SK-N-SH (cell line): ENCODE measurements at regions not wholly inside any gene's neighbourhood (a gene's known extent, or its start where the extent isn't known, plus 50 kb on each side); places are given as distances from the start of the nearest gene placed in this dataset.

Source experiments
- CTCF ChIA-PET: fragments of 300-600, 350-600 bp; formaldehyde crosslinking; extraction: SDS; loops from one replicate; lab custom pipeline; 2021; lab: Yijun Ruan, JAX
- POLR2A ChIA-PET: fragments of 350-600 bp; sonication (Branson Sonifier 250); formaldehyde crosslinking; extraction: SDS; loops from one replicate; lab custom pipeline; 2020; ENCODE audit warnings: antibody characterized with exemption, inconsistent platforms; lab: Yijun Ruan, JAX
- DNase-seq: peaks from one replicate; pipeline ENCODE4 v3.0.0; 2012
- H2AFZ ChIP-seq: fragments of 200-600 bp; sonication (generic); 2 replicates; pipeline ENCODE4 v1.8.1; 2016; ENCODE audit warnings: antibody characterized with exemption, mild to moderate bottlenecking, low read depth
- H3F3A ChIP-seq: fragments of 200-600 bp; sonication (generic); replicated peaks from 2 replicates; pipeline ENCODE3; 2016; ENCODE audit warnings: antibody characterized with exemption, mild to moderate bottlenecking; ENCODE audit not compliant: insufficient read depth
- H3K27ac ChIP-seq, 2 experiments: fragments of 200-500 bp in 1 of 2; fragments of 200-600 bp in 1 of 2; sonication (Bioruptor generic) in 1 of 2; sonication (generic), shearing (Covaris generic) in 1 of 2; 2 replicates each; pipeline versions ENCODE4 v1.5.1 to v1.6.1; 2014 to 2016; ENCODE audit warnings: low read depth in 2 of 2, inconsistent platforms in 1 of 2, low read length in 1 of 2, mild to moderate bottlenecking in 1 of 2, mixed read lengths in 1 of 2
- H3K27me3 ChIP-seq: fragments of 200-600 bp; sonication (generic), shearing (Covaris generic); 2 replicates; pipeline ENCODE4 v1.6.1; 2016; ENCODE audit warnings: mixed run types; ENCODE audit not compliant: insufficient read depth
- H3K36me3 ChIP-seq, 2 experiments: fragments of 200-500 bp in 1 of 2; fragments of 200-600 bp in 1 of 2; sonication (Bioruptor generic) in 1 of 2; sonication (generic) in 1 of 2; replicated peaks in 1 of 2; 2 replicates each; pipeline versions ENCODE3 to v1.5.1; 2014 to 2016; ENCODE audit warnings: low read length in 1 of 2, mild to moderate bottlenecking in 1 of 2; ENCODE audit not compliant: insufficient read depth in 2 of 2, control insufficient read depth in 1 of 2
- H3K4me1 ChIP-seq, 2 experiments: fragments of 200-500 bp in 1 of 2; fragments of 200-600 bp in 1 of 2; sonication (Bioruptor generic) in 1 of 2; sonication (generic), shearing (Covaris generic) in 1 of 2; 2 replicates each; pipeline versions ENCODE4 v1.5.1 to v1.6.1; 2014 to 2016; ENCODE audit warnings: low read depth in 1 of 2, low read length in 1 of 2, mixed run types in 1 of 2; ENCODE audit not compliant: insufficient read depth in 2 of 2, control insufficient read depth in 1 of 2
- H3K4me2 ChIP-seq: fragments of 200-600 bp; sonication (generic), shearing (Covaris generic); 2 replicates; pipeline ENCODE4 v1.6.1; 2017; ENCODE audit warnings: mixed run types
- H3K4me3 ChIP-seq, 2 experiments: fragments of 200-500 bp in 1 of 2; fragments of 200-600 bp in 1 of 2; sonication (Bioruptor generic) in 1 of 2; sonication (generic), shearing (Covaris generic) in 1 of 2; 2 replicates each; pipeline versions ENCODE4 v1.5.1 to v1.8.1; 2014 to 2016; ENCODE audit warnings: low read depth in 2 of 2, inconsistent platforms in 1 of 2, low read length in 1 of 2, mild to moderate bottlenecking in 1 of 2, mixed read lengths in 1 of 2, moderate library complexity in 1 of 2
- H3K79me2 ChIP-seq: fragments of 200-600 bp; sonication (generic); 2 replicates; pipeline ENCODE4 v1.8.1; 2017; ENCODE audit warnings: mild to moderate bottlenecking; ENCODE audit not compliant: insufficient read depth
- H3K9ac ChIP-seq: fragments of 200-600 bp; sonication (generic); 2 replicates; pipeline ENCODE4 v1.6.1; 2017; ENCODE audit warnings: mixed run types
- H3K9me2 ChIP-seq: fragments of 200-600 bp; sonication (generic); 2 replicates; pipeline ENCODE4 v1.6.1; 2017; ENCODE audit warnings: mixed run types
- H3K9me3 ChIP-seq: fragments of 200-600 bp; sonication (generic); 2 replicates; pipeline ENCODE4 v1.6.1; 2017; ENCODE audit warnings: mixed run types, mild to moderate bottlenecking, moderate library complexity
- H4K20me1 ChIP-seq: fragments of 200-600 bp; sonication (generic); 2 replicates; pipeline ENCODE4 v1.6.1; 2017; ENCODE audit warnings: mild to moderate bottlenecking, mixed run types; ENCODE audit not compliant: insufficient read depth
- CHD2 ChIP-seq: fragments of 150-350 bp; IDR thresholded peaks from 2 replicates; pipeline ENCODE4 v1.6.1; 2018; ENCODE audit warnings: low read length; ENCODE audit not compliant: partially characterized antibody
- EP300 ChIP-seq, 2 experiments: IDR thresholded peaks; 2 replicates each; pipeline versions ENCODE4 v1.4.0 to v1.6.1; 2012; ENCODE audit warnings: borderline replicate concordance in 1 of 2, low read depth in 1 of 2, low read length in 1 of 2
- FOSL2 ChIP-seq: IDR thresholded peaks from 2 replicates; pipeline ENCODE4 v1.4.0; 2012; ENCODE audit warnings: low read depth, mild to moderate bottlenecking, moderate library complexity, borderline replicate concordance
- FOXJ3 ChIP-seq: sonication (generic); formaldehyde crosslinking; IDR thresholded peaks from 2 replicates; pipeline ENCODE4 v1.5.1; 2020; ENCODE audit warnings: mild to moderate bottlenecking, missing genetic modification reagents
- FOXM1 ChIP-seq: IDR thresholded peaks from 2 replicates; pipeline ENCODE4 v1.4.0; 2012; ENCODE audit warnings: low read depth, mild to moderate bottlenecking
- GABPA ChIP-seq: IDR thresholded peaks from 2 replicates; pipeline ENCODE4 v1.4.0; 2012; ENCODE audit warnings: low read depth, mild to moderate bottlenecking
- GATA2 ChIP-seq: sonication (generic); formaldehyde crosslinking; IDR thresholded peaks from 2 replicates; pipeline ENCODE4 v1.5.0; 2020; ENCODE audit warnings: mild to moderate bottlenecking, missing genetic modification reagents
- JUND ChIP-seq: IDR thresholded peaks from 2 replicates; pipeline ENCODE4 v1.4.0; 2012
- MXI1 ChIP-seq: IDR thresholded peaks from 2 replicates; pipeline ENCODE4 v1.6.1; 2012; ENCODE audit warnings: mild to moderate bottlenecking, low read depth, low read length, improper control_type of control experiment
- NFIC ChIP-seq: IDR thresholded peaks from 2 replicates; pipeline ENCODE4 v1.4.0; 2012; ENCODE audit warnings: borderline replicate concordance
- NRF1 ChIP-seq: IDR thresholded peaks from 2 replicates; pipeline ENCODE4 v1.6.1; 2012; ENCODE audit warnings: low read depth, mild to moderate bottlenecking, low read length
- POLR2AphosphoS5 ChIP-seq: IDR thresholded peaks from 2 replicates; pipeline ENCODE4 v1.6.1; 2012; ENCODE audit warnings: low read depth, low read length
- RFX5 ChIP-seq: IDR thresholded peaks from 2 replicates; pipeline ENCODE4 v1.6.1; 2012; ENCODE audit warnings: mild to moderate bottlenecking, improper control_type of control experiment, low read length
- RXRA ChIP-seq: IDR thresholded peaks from 2 replicates; pipeline ENCODE4 v1.4.0; 2012; ENCODE audit warnings: low read depth, mild to moderate bottlenecking, borderline replicate concordance
- SIN3A ChIP-seq: IDR thresholded peaks from 2 replicates; pipeline ENCODE4 v1.6.1; 2012; ENCODE audit warnings: low read depth, mild to moderate bottlenecking, low read length, moderate library complexity, borderline replicate concordance
- SMC3 ChIP-seq: IDR thresholded peaks from 2 replicates; pipeline ENCODE4 v1.6.1; 2012; ENCODE audit warnings: low read depth, low read length, improper control_type of control experiment
- TAF1 ChIP-seq: IDR thresholded peaks from 2 replicates; pipeline ENCODE4 v1.6.1; 2012; ENCODE audit warnings: low read depth, mild to moderate bottlenecking, low read length, moderate library complexity, borderline replicate concordance
- TCF12 ChIP-seq: IDR thresholded peaks from 2 replicates; pipeline ENCODE4 v1.4.0; 2012
- TEAD4 ChIP-seq: IDR thresholded peaks from 2 replicates; pipeline ENCODE4 v1.4.0; 2012; ENCODE audit warnings: mild to moderate bottlenecking, borderline replicate concordance; ENCODE audit not compliant: insufficient read depth
- YY1 ChIP-seq: IDR thresholded peaks from 2 replicates; pipeline ENCODE4 v1.4.0; 2012; ENCODE audit warnings: low read depth, mild to moderate bottlenecking
- WGBS: methylation state at CpG from one replicate; pipeline ENCODE4 v1.1.6; 2017; ENCODE audit warnings: low lambda C conversion rate; 5-methylcytosine and 5-hydroxymethylcytosine counted together
- TF ChIP-seq, protein P1 (sequence below): IDR thresholded peaks from 2 replicates; pipeline ENCODE4 v1.4.0; 2012; ENCODE audit warnings: low read depth
- TF ChIP-seq, protein P2 (sequence below): fragments of 150-350 bp; IDR thresholded peaks from 2 replicates; pipeline ENCODE4 v1.6.1; 2016; ENCODE audit warnings: mild to moderate bottlenecking, low read depth, low read length
- TF ChIP-seq, protein P3 (sequence below): IDR thresholded peaks from 2 replicates; pipeline ENCODE4 v1.6.1; 2012; ENCODE audit warnings: mild to moderate bottlenecking, low read depth, low read length, moderate library complexity
- TF ChIP-seq, protein P4 (sequence below): IDR thresholded peaks from 2 replicates; pipeline ENCODE4 v1.4.0; 2012; ENCODE audit warnings: low read depth, borderline replicate concordance
- TF ChIP-seq, protein P5 (sequence below): fragments of 150-350 bp; IDR thresholded peaks from 2 replicates; pipeline ENCODE4 v1.6.1; 2017; ENCODE audit warnings: antibody characterized with exemption, low read length, low read depth, borderline replicate concordance
- TF ChIP-seq, protein P6 (sequence below): IDR thresholded peaks from 2 replicates; pipeline ENCODE4; 2012

DNA sequence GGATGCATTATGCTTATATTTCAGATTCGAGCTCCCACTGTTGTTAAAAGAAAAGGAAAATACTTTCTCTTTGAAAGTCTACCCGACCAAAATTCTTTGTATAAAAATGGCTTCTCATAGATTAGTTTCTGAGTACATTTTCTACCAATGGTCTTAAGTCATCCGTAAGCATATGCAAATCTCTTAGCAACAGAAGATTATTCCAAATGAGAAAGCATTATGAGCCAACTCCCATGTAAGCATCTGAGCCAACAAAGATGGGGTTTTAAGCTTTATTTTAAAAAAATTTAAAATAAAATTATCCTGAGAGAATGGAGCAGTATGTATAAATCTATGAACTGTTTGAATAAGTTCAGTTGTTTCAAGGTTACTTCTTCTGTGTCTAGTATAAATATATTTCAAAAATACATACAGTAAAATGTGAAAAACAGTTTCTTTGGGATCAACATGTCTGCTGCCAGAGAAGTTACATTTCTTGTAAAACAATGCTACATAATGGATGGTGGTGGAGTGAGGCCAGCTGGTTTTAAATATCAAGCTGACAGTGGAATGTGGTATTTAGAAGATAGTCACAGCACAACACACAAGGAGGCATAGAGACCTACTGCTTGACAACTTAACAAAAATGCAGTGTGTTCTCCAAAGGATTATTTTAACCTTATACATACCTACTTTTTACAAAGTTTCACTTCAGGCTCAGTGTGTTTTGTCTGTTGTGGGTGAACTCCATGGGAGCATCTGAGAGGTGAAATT is 199.5 kb upstream of the DIPK2B start:
- POLR2A ChIA-PET = no interaction called here
- no peak for TF ChIP-seq RFX5
- peak; percentile 35; the same call in 1 of the 2 replicates for TF ChIP-seq POLR2AphosphoS5
- no peak for TF ChIP-seq RXRA
- TF ChIP-seq TEAD4 = no peak
- TF ChIP-seq FOXJ3 (CRISPR knock-in tag) = no peak
- TF ChIP-seq, protein P1, sequence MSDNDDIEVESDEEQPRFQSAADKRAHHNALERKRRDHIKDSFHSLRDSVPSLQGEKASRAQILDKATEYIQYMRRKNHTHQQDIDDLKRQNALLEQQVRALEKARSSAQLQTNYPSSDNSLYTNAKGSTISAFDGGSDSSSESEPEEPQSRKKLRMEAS = no peak
- TF ChIP-seq, protein P2, sequence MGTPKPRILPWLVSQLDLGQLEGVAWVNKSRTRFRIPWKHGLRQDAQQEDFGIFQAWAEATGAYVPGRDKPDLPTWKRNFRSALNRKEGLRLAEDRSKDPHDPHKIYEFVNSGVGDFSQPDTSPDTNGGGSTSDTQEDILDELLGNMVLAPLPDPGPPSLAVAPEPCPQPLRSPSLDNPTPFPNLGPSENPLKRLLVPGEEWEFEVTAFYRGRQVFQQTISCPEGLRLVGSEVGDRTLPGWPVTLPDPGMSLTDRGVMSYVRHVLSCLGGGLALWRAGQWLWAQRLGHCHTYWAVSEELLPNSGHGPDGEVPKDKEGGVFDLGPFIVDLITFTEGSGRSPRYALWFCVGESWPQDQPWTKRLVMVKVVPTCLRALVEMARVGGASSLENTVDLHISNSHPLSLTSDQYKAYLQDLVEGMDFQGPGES = no peak
- no peak for TF ChIP-seq SIN3A
- TF ChIP-seq YY1 = peak; percentile 78; the same call in 1 of the 2 replicates
- TF ChIP-seq CHD2 = no peak
- TF ChIP-seq TAF1 = no peak
- peak; percentile 66; the same call in 1 of the 2 replicates for TF ChIP-seq TCF12
- no peak for TF ChIP-seq FOXM1
- no peak for TF ChIP-seq MXI1
- TF ChIP-seq, protein P3, sequence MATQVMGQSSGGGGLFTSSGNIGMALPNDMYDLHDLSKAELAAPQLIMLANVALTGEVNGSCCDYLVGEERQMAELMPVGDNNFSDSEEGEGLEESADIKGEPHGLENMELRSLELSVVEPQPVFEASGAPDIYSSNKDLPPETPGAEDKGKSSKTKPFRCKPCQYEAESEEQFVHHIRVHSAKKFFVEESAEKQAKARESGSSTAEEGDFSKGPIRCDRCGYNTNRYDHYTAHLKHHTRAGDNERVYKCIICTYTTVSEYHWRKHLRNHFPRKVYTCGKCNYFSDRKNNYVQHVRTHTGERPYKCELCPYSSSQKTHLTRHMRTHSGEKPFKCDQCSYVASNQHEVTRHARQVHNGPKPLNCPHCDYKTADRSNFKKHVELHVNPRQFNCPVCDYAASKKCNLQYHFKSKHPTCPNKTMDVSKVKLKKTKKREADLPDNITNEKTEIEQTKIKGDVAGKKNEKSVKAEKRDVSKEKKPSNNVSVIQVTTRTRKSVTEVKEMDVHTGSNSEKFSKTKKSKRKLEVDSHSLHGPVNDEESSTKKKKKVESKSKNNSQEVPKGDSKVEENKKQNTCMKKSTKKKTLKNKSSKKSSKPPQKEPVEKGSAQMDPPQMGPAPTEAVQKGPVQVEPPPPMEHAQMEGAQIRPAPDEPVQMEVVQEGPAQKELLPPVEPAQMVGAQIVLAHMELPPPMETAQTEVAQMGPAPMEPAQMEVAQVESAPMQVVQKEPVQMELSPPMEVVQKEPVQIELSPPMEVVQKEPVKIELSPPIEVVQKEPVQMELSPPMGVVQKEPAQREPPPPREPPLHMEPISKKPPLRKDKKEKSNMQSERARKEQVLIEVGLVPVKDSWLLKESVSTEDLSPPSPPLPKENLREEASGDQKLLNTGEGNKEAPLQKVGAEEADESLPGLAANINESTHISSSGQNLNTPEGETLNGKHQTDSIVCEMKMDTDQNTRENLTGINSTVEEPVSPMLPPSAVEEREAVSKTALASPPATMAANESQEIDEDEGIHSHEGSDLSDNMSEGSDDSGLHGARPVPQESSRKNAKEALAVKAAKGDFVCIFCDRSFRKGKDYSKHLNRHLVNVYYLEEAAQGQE = no peak
- peak in 1 of 2 experiments; percentile 53; a peak in 1 of 4 replicates for TF ChIP-seq EP300 (IDR thresholded peaks at IDR 0.05; ENCODE audit: borderline replicate concordance in 1 of 2, low read depth in 1 of 2, low read length in 1 of 2)
- TF ChIP-seq GABPA = no peak
- TF ChIP-seq, protein P4, sequence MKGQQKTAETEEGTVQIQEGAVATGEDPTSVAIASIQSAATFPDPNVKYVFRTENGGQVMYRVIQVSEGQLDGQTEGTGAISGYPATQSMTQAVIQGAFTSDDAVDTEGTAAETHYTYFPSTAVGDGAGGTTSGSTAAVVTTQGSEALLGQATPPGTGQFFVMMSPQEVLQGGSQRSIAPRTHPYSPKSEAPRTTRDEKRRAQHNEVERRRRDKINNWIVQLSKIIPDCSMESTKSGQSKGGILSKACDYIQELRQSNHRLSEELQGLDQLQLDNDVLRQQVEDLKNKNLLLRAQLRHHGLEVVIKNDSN = no peak
- TF ChIP-seq, protein P5, sequence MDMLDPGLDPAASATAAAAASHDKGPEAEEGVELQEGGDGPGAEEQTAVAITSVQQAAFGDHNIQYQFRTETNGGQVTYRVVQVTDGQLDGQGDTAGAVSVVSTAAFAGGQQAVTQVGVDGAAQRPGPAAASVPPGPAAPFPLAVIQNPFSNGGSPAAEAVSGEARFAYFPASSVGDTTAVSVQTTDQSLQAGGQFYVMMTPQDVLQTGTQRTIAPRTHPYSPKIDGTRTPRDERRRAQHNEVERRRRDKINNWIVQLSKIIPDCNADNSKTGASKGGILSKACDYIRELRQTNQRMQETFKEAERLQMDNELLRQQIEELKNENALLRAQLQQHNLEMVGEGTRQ = no peak
- TF ChIP-seq NFIC = peak; percentile 45; the same call in 1 of the 2 replicates
- no peak for TF ChIP-seq GATA2 (CRISPR knock-in tag)
- no peak for TF ChIP-seq NRF1
- TF ChIP-seq, protein P6, sequence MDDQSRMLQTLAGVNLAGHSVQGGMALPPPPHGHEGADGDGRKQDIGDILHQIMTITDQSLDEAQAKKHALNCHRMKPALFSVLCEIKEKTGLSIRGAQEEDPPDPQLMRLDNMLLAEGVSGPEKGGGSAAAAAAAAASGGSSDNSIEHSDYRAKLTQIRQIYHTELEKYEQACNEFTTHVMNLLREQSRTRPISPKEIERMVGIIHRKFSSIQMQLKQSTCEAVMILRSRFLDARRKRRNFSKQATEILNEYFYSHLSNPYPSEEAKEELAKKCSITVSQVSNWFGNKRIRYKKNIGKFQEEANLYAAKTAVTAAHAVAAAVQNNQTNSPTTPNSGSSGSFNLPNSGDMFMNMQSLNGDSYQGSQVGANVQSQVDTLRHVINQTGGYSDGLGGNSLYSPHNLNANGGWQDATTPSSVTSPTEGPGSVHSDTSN = peak; percentile 58
- no peak for TF ChIP-seq FOSL2
- TF ChIP-seq JUND = no peak; the same call in 1 of the 2 replicates
- no peak for TF ChIP-seq SMC3

More for the DNA sequence above, 199.5 kb upstream of the DIPK2B start:
- H3K27ac ChIP-seq = peak overlapping the region; percentile 49 to 80; a peak in 3 of 4 replicates
- H2AFZ ChIP-seq = peak overlapping the region; percentile 79
- no peaks in the 10 kb centered on the region for H3K9me2 ChIP-seq
- 29% methylated on average over 3 of the region's 3 CpGs for WGBS
- H4K20me1 ChIP-seq = no peaks in the 10 kb centered on the region
- H3F3A ChIP-seq = no peaks in the 10 kb centered on the region
- no peak overlapping the region for H3K4me3 ChIP-seq
- DNase-seq = no peak
- peaks cover 8% of the 10 kb centered on the region for H3K9me3 ChIP-seq
- H3K27me3 ChIP-seq = no peaks in the 10 kb centered on the region
- no peaks in the 10 kb centered on the region for H3K79me2 ChIP-seq
- CTCF ChIA-PET = interaction anchor here (0.6 kb wide), 1 partner anchor 35 kb away, joined by 3 read pairs; no protein-coding TSS in a partner anchor
- peak overlapping the region; percentile 6; the same call in 1 of the 2 replicates for H3K9ac ChIP-seq
- 0 out of 2 replicates have a peak overlapping the region, but pooled peaks have one; percentile 4 for H3K4me2 ChIP-seq
- no peaks in the 10 kb centered on the region for H3K36me3 ChIP-seq
- H3K4me1 ChIP-seq = no peaks in the 10 kb centered on the region
